ENCODE measurements at regions not wholly inside any gene's neighbourhood (a gene's known extent, or its start where the extent isn't known, plus 50 kb on each side); places are given as distances from the start of the nearest gene placed in this dataset.

DNA sequence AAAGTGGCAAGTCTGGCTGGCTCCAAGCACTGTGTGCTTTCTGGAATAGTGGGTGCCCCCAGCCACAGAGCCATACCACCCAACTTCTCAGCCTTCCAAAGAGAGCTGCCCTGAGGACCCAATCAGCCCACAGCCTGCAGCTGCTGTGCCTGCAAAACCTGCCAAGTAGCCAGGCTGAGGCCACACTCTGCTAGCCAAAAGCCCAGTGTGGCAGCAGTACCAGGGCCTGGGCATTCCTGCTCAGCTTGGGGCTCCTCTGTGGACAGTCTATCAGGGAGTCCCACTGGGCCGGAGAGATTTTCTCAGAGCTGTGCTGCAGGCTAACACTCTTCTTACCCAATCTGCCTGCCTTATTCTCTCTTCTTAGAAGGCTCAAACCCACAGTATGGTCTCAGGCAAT is 136.5 kb downstream of the TPRA1 start:
- TF ChIP-seq POLR2AphosphoS5 (IDR thresholded peaks at IDR 0.05) = no peak
- no peak for TF ChIP-seq CTCF (IDR thresholded peaks at IDR 0.05)
- no peak for TF ChIP-seq POLR2A (IDR thresholded peaks at IDR 0.05)

Data from gastroesophageal sphincter (tissue), 3 donors.